A673 (cell line): ENCODE measurements at regions not wholly inside any gene's neighbourhood (a gene's known extent, or its start where the extent isn't known, plus 50 kb on each side); places are given as distances from the start of the nearest gene placed in this dataset.

ENCODE experiments used
- CTCF ChIP-seq: fragments of 300-800, 200-600 bp; sonication (generic); conservative IDR thresholded peaks from 2 replicates; pipeline ENCODE4 v1.5.1; 2017; ENCODE audit warnings: low read depth, mild to moderate bottlenecking, antibody characterized with exemption, low read length, moderate library complexity, mixed read lengths
- EZH2 ChIP-seq: fragments of 200-600 bp; sonication (generic); IDR thresholded peaks from 2 replicates; pipeline ENCODE4 v1.6.1; 2017; ENCODE audit warnings: borderline replicate concordance, low read depth, mild to moderate bottlenecking, mixed read lengths, antibody characterized with exemption, low read length; ENCODE audit not compliant: poor library complexity, severe bottlenecking

- TF ChIP-seq CTCF (no peak), EZH2 (no peak)
Measured at GRCh38 chr5:2981035-2981434, 229.6 kb upstream of the IRX2 start.
